ENCODE measurements at regions not wholly inside any gene's neighbourhood (a gene's known extent, or its start where the extent isn't known, plus 50 kb on each side); places are given as distances from the start of the nearest gene placed in this dataset.
"Not testable (repeated sequence)": the region's sequence is repeated elsewhere in the genome, so short reads cannot be mapped to it uniquely, and the experiment has no call there.

DNA sequence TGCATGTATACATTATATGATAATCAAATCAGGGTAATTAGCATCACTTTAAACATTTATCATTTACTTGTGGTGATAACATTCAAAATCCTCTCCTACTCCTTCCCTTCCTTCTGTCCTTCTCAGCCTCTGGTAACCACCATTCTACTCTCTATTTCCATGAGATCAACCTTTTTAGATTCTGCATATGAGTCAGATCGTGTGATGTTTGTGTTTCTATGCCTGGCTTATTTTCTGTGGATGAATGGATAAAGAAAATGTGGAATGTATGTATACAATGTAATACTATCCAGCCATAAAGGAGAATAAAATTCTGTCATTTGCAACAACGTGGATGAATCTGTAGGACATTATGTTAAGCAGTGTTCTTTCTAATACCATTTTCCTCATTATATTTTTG lies 123.9 kb downstream of the NAA11 start:
- TF ChIP-seq POLR2A (IDR thresholded peaks at IDR 0.05) (no peak), POLR2AphosphoS5 (IDR thresholded peaks at IDR 0.05) (no peak), EP300 (IDR thresholded peaks at IDR 0.05) (no peak)
- TF ChIP-seq, protein P1, sequence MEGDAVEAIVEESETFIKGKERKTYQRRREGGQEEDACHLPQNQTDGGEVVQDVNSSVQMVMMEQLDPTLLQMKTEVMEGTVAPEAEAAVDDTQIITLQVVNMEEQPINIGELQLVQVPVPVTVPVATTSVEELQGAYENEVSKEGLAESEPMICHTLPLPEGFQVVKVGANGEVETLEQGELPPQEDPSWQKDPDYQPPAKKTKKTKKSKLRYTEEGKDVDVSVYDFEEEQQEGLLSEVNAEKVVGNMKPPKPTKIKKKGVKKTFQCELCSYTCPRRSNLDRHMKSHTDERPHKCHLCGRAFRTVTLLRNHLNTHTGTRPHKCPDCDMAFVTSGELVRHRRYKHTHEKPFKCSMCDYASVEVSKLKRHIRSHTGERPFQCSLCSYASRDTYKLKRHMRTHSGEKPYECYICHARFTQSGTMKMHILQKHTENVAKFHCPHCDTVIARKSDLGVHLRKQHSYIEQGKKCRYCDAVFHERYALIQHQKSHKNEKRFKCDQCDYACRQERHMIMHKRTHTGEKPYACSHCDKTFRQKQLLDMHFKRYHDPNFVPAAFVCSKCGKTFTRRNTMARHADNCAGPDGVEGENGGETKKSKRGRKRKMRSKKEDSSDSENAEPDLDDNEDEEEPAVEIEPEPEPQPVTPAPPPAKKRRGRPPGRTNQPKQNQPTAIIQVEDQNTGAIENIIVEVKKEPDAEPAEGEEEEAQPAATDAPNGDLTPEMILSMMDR (IDR thresholded peaks at IDR 0.05), result no peak
- Histone ChIP-seq H3K4me3 (no peak overlapping the region), H3K27ac (no peak overlapping the region), H3K9me3 (peaks cover 0 to 14% (median 6%) of the 10 kb centered on the region in 4 donors), H3K4me1 (peaks cover 0 to 5% (median 0%) of the 10 kb centered on the region in 4 donors), H3K27me3 (no peaks in the 10 kb centered on the region), H3K36me3 (no peaks in the 10 kb centered on the region)
- intact Hi-C loops (cut with DNase I; ENCODE audit: low total_unique reads), result no loop called here
- no peak for DNase-seq
- 59 to 72% (median 64%) methylated on average over 2 of the region's 2 CpGs for WGBS, 5 donors

DNA sequence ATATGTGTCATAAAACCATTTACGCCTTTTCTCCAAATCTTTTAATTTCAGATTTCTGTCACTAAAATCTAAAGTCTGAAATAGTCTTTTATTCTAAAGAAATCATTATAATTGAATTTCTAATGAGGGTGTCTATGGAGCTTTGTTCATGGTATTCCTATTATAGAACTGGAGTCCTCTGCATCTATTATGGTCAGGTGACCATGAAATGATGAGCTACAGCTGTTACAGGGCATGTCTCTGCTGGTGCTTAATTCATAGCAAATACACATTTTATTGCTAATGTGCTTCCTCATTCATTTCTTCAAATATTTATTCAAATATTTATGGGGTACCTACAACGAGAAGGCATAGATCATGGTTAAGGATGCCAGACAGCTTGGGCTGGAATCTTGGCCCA lies 126.1 kb downstream of the NAA11 start:
- intact Hi-C loops (cut with DNase I; ENCODE audit: low total_unique reads), result no loop called here
- Histone ChIP-seq H3K27me3 (no peaks in the 10 kb centered on the region), H3K4me1 (peaks cover 0 to 5% (median 0%) of the 10 kb centered on the region in 4 donors), H3K4me3 (no peak overlapping the region), H3K9me3 (no peaks in the 10 kb centered on the region), H3K27ac (no peak overlapping the region), H3K36me3 (no peaks in the 10 kb centered on the region)
- DNase-seq, result no peak
- 80 to 91% (median 85%) methylated on average over 2 of the region's 2 CpGs for WGBS, 5 donors
- TF ChIP-seq POLR2A (IDR thresholded peaks at IDR 0.05) (no peak), POLR2AphosphoS5 (IDR thresholded peaks at IDR 0.05) (no peak), EP300 (IDR thresholded peaks at IDR 0.05) (no peak)
- TF ChIP-seq, protein P1 (IDR thresholded peaks at IDR 0.05), result no peak

DNA sequence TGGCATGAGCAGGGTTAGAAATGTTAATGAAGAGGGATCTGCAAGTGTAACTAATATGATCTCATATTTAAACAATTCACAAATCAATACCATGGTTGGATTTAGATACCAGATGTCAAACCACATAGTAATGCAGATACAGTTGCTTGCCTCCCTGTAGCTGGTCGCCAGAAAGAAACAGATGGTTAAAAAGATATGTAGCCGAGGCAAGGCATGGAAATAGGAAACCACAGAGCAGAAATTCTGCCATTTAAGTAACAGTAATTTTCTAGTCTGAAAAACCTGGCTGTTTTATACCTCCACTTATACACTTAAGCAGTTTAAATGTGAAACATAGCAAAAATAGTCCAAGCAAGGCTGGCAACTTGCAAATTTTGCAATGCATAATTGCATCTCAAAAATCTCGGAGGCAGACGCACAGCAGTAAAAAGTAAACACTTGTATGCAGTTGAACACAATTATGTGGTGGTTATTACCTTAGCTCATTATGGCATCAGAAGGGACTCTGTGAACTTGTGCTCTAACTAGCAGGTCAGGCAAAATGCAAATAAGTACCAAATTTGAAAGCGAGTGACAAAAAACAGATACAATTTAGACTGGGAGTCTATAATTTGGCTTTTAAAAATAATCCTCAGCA lies 126.8 kb downstream of the NAA11 start:
- H3K27ac ChIP-seq, result no peak overlapping the region
- DNase-seq, result no peak
- WGBS, 5 donors, result 50 to 64% (median 55%) methylated on average over 5 of the region's 5 CpGs
- TF ChIP-seq POLR2AphosphoS5 (IDR thresholded peaks at IDR 0.05) (no peak), EP300 (IDR thresholded peaks at IDR 0.05) (no peak), POLR2A (IDR thresholded peaks at IDR 0.05) (no peak)
- TF ChIP-seq, protein P1 (IDR thresholded peaks at IDR 0.05), result no peak
- H3K36me3 ChIP-seq, result no peaks in the 10 kb centered on the region
- peaks cover 0 to 5% (median 0%) of the 10 kb centered on the region in 4 donors for H3K4me1 ChIP-seq
- intact Hi-C loops (cut with DNase I; ENCODE audit: low total_unique reads), result no loop called here
- H3K27me3 ChIP-seq, result no peaks in the 10 kb centered on the region
- no peaks in the 10 kb centered on the region for H3K9me3 ChIP-seq
- H3K4me3 ChIP-seq, result no peak overlapping the region

DNA sequence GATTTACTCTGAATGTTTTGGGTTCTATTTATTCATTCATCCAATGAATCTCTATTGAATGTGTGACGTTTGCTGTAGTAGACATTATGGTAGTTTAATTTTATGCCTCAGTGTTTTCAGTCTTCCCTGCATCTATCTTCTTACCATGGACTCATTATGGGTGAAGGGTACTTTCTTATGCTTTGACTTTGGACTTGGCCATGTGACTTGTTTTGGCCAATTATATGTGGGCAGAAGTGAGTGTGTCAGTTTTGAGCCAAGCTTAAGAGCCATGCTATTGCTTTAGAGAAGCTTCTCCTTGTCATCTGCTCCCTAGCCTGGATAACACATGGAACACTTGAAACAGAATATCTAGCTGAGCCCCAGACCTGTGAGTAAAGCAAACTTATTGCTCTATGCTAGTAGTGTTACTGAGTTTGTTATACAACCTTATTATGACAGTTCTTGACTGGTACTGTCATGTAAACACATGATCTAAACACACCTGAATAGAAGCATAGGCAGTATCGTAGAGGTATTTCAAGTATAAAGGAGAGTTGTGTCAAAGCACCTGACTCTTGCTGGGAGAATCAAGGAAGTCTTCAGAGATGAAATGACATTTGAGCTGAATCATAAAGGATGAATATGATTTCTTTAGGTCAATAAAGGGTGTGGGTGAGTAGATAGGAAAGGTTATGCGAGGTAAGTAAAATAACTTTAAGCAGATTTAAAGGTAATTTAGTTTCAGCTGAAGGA lies 128.4 kb downstream of the NAA11 start:
- Histone ChIP-seq H3K4me1 (peaks cover 0 to 5% (median 0%) of the 10 kb centered on the region in 4 donors), H3K27ac (no peak overlapping the region), H3K27me3 (no peaks in the 10 kb centered on the region), H3K36me3 (no peaks in the 10 kb centered on the region), H3K4me3 (no peak overlapping the region), H3K9me3 (no peaks in the 10 kb centered on the region)
- no peak for DNase-seq
- intact Hi-C loops (cut with DNase I; ENCODE audit: low total_unique reads), result no loop called here
- WGBS, 5 donors, result 71 to 82% (median 77%) methylated on average over 3 of the region's 3 CpGs
- TF ChIP-seq POLR2AphosphoS5 (IDR thresholded peaks at IDR 0.05), result no peak
- TF ChIP-seq, protein P1 (IDR thresholded peaks at IDR 0.05), result no peak
- TF ChIP-seq EP300 (IDR thresholded peaks at IDR 0.05), result no peak
- no peak for TF ChIP-seq POLR2A (IDR thresholded peaks at IDR 0.05)

DNA sequence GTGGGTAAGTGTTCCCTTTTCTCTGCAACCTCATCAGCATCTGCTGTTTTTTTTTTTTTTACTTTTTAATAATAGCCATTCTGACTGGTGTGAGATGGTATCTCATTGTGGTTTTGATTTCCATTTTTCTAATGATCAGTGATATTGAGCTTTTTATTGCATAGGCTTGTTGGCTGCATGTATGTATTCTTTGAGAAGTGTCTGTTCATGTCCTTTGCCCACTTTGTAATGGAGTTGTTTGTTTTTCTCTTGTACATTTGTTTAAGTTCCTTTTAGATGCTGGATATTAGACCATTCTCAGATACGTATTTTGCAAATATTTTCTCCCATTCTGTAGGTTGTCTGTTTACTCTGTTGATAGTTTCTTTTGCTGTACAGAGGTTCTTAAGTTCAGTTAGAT lies 134.6 kb downstream of the NAA11 start:
- H3K36me3 ChIP-seq; H3K4me3 ChIP-seq; H3K27me3 ChIP-seq; H3K4me1 ChIP-seq; DNase-seq; intact Hi-C loops (cut with DNase I; ENCODE audit: low total_unique reads); H3K9me3 ChIP-seq; H3K27ac ChIP-seq: not testable (repeated sequence)
- WGBS, 5 donors, result 61 to 88% (median 67%) methylated on average over 1 of the region's 1 CpG

Data from stomach (tissue), 8 donors.